HepG2 (cell line): ENCODE measurements at regions not wholly inside any gene's neighbourhood (a gene's known extent, or its start where the extent isn't known, plus 50 kb on each side); places are given as distances from the start of the nearest gene placed in this dataset.

Source experiments
- ATAC-seq: fragments of 200-7000 bp; cut with Tn5 transposase; 3 replicates; pipeline ENCODE4 v1.9.1; 2020; ENCODE audit warnings: mild to moderate bottlenecking, moderate library complexity
- BruUV-seq: library from RNA; stranded (reverse); fragments of 400-500 nt; replicated peaks from 2 replicates; lab custom pipeline; 2021; lab: Mats Ljungman, UMichigan
- CTCF ChIA-PET: fragments of 300-600 bp; formaldehyde crosslinking; extraction: SDS; loops from one replicate; lab custom pipeline; 2021; ENCODE audit warnings: low total read pairs, inconsistent platforms, low intra/inter-chr PET ratio; lab: Yijun Ruan, JAX
- POLR2A ChIA-PET: fragments of 350-600 bp; sonication (Branson Sonifier 250); formaldehyde crosslinking; loops from one replicate; lab custom pipeline; 2020; ENCODE audit warnings: antibody characterized with exemption, inconsistent platforms; lab: Yijun Ruan, JAX
- DNase-seq: peaks from one replicate; pipeline ENCODE4 v3.0.0-alpha.2; 2015; ENCODE audit warnings: low spot score
- FAIRE-seq: peaks from 3 replicates; lab custom pipeline; 2011; peaks lifted over from hg19 to GRCh38; lab: Jason Lieb, UNC
- H2AFZ ChIP-seq: one replicate; pipeline ENCODE4 v1.6.1; 2011; ENCODE audit warnings: low read length, inconsistent platforms
- H3K27ac ChIP-seq: fragments of 300-600 bp; 3 replicates; pipeline ENCODE4 v1.8.0; 2011; ENCODE audit warnings: mixed run types, mild to moderate bottlenecking, mixed read lengths, low read length, inconsistent platforms; ENCODE audit not compliant: insufficient read depth; ENCODE audit errors: extremely low read length
- H3K27me3 ChIP-seq, 2 experiments: fragments of 200-600 bp in 1 of 2; 2 replicates in 1 of 2; 3 replicates in 1 of 2; pipeline versions ENCODE4 v1.6.0 to v1.8.0; 2011; ENCODE audit warnings: low read length in 2 of 2, mild to moderate bottlenecking in 2 of 2, moderate library complexity in 2 of 2, inconsistent platforms in 1 of 2; ENCODE audit not compliant: insufficient read depth in 2 of 2, control insufficient read depth in 1 of 2
- H3K36me3 ChIP-seq, 2 experiments: fragments of 200-600 bp in 1 of 2; replicated peaks in 1 of 2; 2 replicates in 1 of 2; 3 replicates in 1 of 2; pipeline versions ENCODE4 v1.5.1 to v1.8.0; 2011; ENCODE audit warnings: low read length in 2 of 2, inconsistent platforms in 1 of 2; ENCODE audit not compliant: insufficient read depth in 2 of 2, control insufficient read depth in 1 of 2
- H3K4me1 ChIP-seq: 2 replicates; pipeline ENCODE4 v1.5.1; 2012; ENCODE audit warnings: low read length, inconsistent platforms; ENCODE audit not compliant: insufficient read depth
- H3K4me2 ChIP-seq: 2 replicates; pipeline ENCODE4 v1.6.0; 2011; ENCODE audit warnings: low read depth, low read length, inconsistent platforms
- H3K4me3 ChIP-seq, 3 experiments: fragments of 200-600 bp in 1 of 3; sonication (generic), shearing (Covaris generic) in 1 of 3; replicated peaks in 1 of 3; 2 replicates each; pipeline ENCODE4 v1.5.1; 2011 to 2016; ENCODE audit warnings: low read length in 3 of 3, inconsistent platforms in 2 of 3, low read depth in 2 of 3, mild to moderate bottlenecking in 2 of 3, control low read depth in 1 of 3, mixed read lengths in 1 of 3; ENCODE audit not compliant: insufficient read depth in 1 of 3
- H3K79me2 ChIP-seq: one replicate; pipeline ENCODE4 v1.6.1; 2011; ENCODE audit warnings: low read length, inconsistent platforms; ENCODE audit not compliant: insufficient read depth
- H3K9ac ChIP-seq: 2 replicates; pipeline ENCODE4 v1.6.0; 2011; ENCODE audit warnings: mild to moderate bottlenecking, low read depth, low read length, inconsistent platforms; ENCODE audit not compliant: insufficient read depth
- H3K9me3 ChIP-seq: 2 replicates; pipeline ENCODE4 v1.5.1; 2012; ENCODE audit warnings: mild to moderate bottlenecking, low read length
- H4K20me1 ChIP-seq: 2 replicates; pipeline ENCODE4 v1.6.0; 2011; ENCODE audit warnings: inconsistent platforms, mild to moderate bottlenecking, low read length, moderate library complexity; ENCODE audit not compliant: insufficient read depth
- DNMT3B ChIP-seq: conservative IDR thresholded peaks from 2 replicates; pipeline ENCODE4 v1.6.1; 2016; ENCODE audit warnings: missing biosample characterization, control low read depth
- FOXA1 ChIP-seq, 2 experiments: fragments of 450-650 bp in 1 of 2; sonication (generic) in 1 of 2; formaldehyde crosslinking in 1 of 2; IDR thresholded peaks; 2 replicates each; pipeline versions ENCODE4 v1.4.0 to v1.6.1; 2016 to 2020; ENCODE audit warnings: missing genetic modification reagents in 1 of 2
- FOXP4 ChIP-seq: sonication (generic); formaldehyde crosslinking; IDR thresholded peaks from 2 replicates; pipeline ENCODE4 v1.4.0; 2020; ENCODE audit warnings: missing genetic modification reagents
- GABPA ChIP-seq, 2 experiments: IDR thresholded peaks; 2 replicates each; pipeline ENCODE4 v1.6.1; 2011 to 2016; ENCODE audit warnings: low read depth in 2 of 2, low read length in 1 of 2, missing biosample characterization in 1 of 2, missing genetic modification characterization in 1 of 2
- MEIS2 ChIP-seq: sonication (generic); formaldehyde crosslinking; IDR thresholded peaks from 2 replicates; pipeline ENCODE4 v1.9.0; 2021; ENCODE audit warnings: mild to moderate bottlenecking, missing genetic modification reagents
- SMARCC2 ChIP-seq: fragments of 450-650 bp; IDR thresholded peaks from 2 replicates; pipeline ENCODE4 v1.6.1; 2017; ENCODE audit warnings: antibody characterized with exemption, mild to moderate bottlenecking
- SOX13 ChIP-seq, 3 experiments: fragments of 450-650 bp in 1 of 3; sonication (generic) in 1 of 3; formaldehyde crosslinking in 1 of 3; IDR thresholded peaks in 2 of 3; conservative IDR thresholded peaks in 1 of 3; 2 replicates each; pipeline versions ENCODE4 v1.5.0 to v1.6.1; 2016 to 2020; ENCODE audit warnings: antibody characterized with exemption in 1 of 3, mild to moderate bottlenecking in 1 of 3, missing compliant biosample characterization in 1 of 3, missing genetic modification reagents in 1 of 3, moderate library complexity in 1 of 3
- SRF ChIP-seq: IDR thresholded peaks from 2 replicates; pipeline ENCODE4 v1.6.1; 2011; ENCODE audit warnings: mild to moderate bottlenecking, low read depth, low read length, moderate library complexity
- TEAD2 ChIP-seq: sonication (generic); formaldehyde crosslinking; IDR thresholded peaks from 2 replicates; pipeline ENCODE4 v1.9.0; 2021; ENCODE audit warnings: missing genetic modification reagents
- TEAD3 ChIP-seq: optimal IDR thresholded peaks from 2 replicates; pipeline ENCODE3; 2016; ENCODE audit warnings: borderline replicate concordance
- ZNF333 ChIP-seq: sonication (generic); formaldehyde crosslinking; IDR thresholded peaks from 2 replicates; pipeline ENCODE4 v1.4.0; 2020; ENCODE audit warnings: mild to moderate bottlenecking, missing genetic modification reagents, borderline replicate concordance
- ZNF496 ChIP-seq: sonication (generic); formaldehyde crosslinking; IDR thresholded peaks from 2 replicates; pipeline ENCODE4 v1.8.1; 2023; ENCODE audit warnings: mild to moderate bottlenecking, moderate library complexity, missing genetic modification reagents; ENCODE audit not compliant: insufficient replicate concordance
- ZNF678 ChIP-seq: sonication (generic); formaldehyde crosslinking; IDR thresholded peaks from 2 replicates; pipeline ENCODE4 v1.4.0; 2020; ENCODE audit warnings: mild to moderate bottlenecking, missing genetic modification reagents
- WGBS: methylation state at CpG from one replicate; pipeline ENCODE4 v1.1.6; 2017; ENCODE audit warnings: low lambda C conversion rate; 5-methylcytosine and 5-hydroxymethylcytosine counted together
- in situ Hi-C: cut with HindIII; loops from 2 replicates; pipeline ENCODE4 v1.10.0; 2017; ENCODE audit warnings: low pct_unique_long_range_greater_than_20kb; ENCODE audit not compliant: extremely low pct_ligation_motif_present
- intact Hi-C: fragments of 100-400 bp; cut with micrococcal nuclease; formaldehyde crosslinking; loops from one replicate; pipeline ENCODE4 v1.10.0; 2022; ENCODE audit not compliant: unreplicated experiment
- TF ChIP-seq, protein P1 (sequence below): sonication (generic); formaldehyde crosslinking; IDR thresholded peaks from 2 replicates; pipeline ENCODE4 v1.5.0; 2020; ENCODE audit warnings: missing genetic modification reagents
- TF ChIP-seq, protein P2 (sequence below): sonication (generic); formaldehyde crosslinking; IDR thresholded peaks from 2 replicates; pipeline ENCODE4 v1.4.0; 2020; ENCODE audit warnings: mild to moderate bottlenecking, low read depth, missing genetic modification reagents

DNA sequence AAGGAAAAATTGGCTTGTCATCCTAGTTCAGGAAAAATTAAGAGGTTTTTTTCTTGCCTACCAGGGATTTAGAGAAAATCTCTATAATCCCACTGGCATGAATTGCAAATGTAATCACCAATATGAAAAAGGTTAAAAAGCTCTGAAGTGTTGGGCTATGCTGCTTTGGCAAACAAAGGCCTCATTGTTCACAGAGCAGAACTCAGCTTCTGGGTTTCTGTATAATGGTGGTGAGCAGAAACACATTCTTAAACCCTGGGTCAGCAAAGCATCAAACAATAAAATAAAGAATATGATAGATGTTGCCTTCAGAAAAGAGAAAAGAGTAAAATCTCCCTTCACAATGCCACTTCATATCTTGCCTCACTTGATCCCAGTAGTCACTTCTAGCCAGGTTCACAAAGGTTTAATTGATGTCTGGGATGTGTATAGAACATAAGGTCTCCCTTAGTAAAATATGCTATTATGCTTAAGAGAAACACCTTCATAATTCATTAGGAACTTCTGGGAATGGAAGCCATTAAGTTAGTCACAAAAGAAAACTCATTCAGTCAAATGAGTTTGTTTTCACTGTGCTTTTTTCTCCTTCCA, 1255.5 kb upstream of the PHF14 start (continued):
- TF ChIP-seq FOXA1 (IDR thresholded peaks at IDR 0.05) (no peak), FOXA1 (CRISPR knock-in tag; IDR thresholded peaks at IDR 0.05) (no peak), SRF (no peak), TEAD2 (CRISPR knock-in tag) (no peak)
- TF ChIP-seq, protein P1, sequence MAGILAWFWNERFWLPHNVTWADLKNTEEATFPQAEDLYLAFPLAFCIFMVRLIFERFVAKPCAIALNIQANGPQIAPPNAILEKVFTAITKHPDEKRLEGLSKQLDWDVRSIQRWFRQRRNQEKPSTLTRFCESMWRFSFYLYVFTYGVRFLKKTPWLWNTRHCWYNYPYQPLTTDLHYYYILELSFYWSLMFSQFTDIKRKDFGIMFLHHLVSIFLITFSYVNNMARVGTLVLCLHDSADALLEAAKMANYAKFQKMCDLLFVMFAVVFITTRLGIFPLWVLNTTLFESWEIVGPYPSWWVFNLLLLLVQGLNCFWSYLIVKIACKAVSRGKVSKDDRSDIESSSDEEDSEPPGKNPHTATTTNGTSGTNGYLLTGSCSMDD (CRISPR knock-in tag) = no peak

- TF ChIP-seq DNMT3B (CRISPR knock-in tag) (no peak), GABPA (IDR thresholded peaks at IDR 0.05; ENCODE audit: low read depth, low read length) (no peak), GABPA (CRISPR knock-in tag; IDR thresholded peaks at IDR 0.05; ENCODE audit: low read depth) (no peak), MEIS2 (CRISPR knock-in tag) (no peak), ZNF496 (CRISPR knock-in tag) (no peak), ZNF678 (CRISPR knock-in tag) (no peak), SOX13 (IDR thresholded peaks at IDR 0.05) (no peak), SOX13 (CRISPR knock-in tag; conservative IDR thresholded peaks at IDR 0.05 in 1 of 2, IDR thresholded peaks at IDR 0.05 in 1 of 2) (no peak), FOXP4 (no peak), SMARCC2 (no peak), TEAD3 (CRISPR knock-in tag) (no peak), ZNF333 (CRISPR knock-in tag) (no peak)
- TF ChIP-seq, protein P2, sequence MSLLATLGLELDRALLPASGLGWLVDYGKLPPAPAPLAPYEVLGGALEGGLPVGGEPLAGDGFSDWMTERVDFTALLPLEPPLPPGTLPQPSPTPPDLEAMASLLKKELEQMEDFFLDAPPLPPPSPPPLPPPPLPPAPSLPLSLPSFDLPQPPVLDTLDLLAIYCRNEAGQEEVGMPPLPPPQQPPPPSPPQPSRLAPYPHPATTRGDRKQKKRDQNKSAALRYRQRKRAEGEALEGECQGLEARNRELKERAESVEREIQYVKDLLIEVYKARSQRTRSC (CRISPR knock-in tag) = no peak
- Histone ChIP-seq H4K20me1 (no peaks in the 10 kb centered on the region), H3K79me2 (no peaks in the 10 kb centered on the region), H3K36me3 (no peaks in the 10 kb centered on the region), H3K4me2 (no peak overlapping the region), H3K4me3 (no peak overlapping the region), H3K9me3 (peaks cover 63% of the 10 kb centered on the region), H3K4me1 (no peaks in the 10 kb centered on the region), H3K27ac (no peak overlapping the region), H3K27me3 (no peaks in the 10 kb centered on the region), H3K9ac (no peak overlapping the region), H2AFZ (no peak overlapping the region)
- no peak for ATAC-seq
- intact Hi-C loops = no loop called here
- POLR2A ChIA-PET = no interaction called here
- DNase-seq = no peak
- WGBS = 8% methylated on average over 4 of the region's 4 CpGs
- FAIRE-seq = no peak
- in situ Hi-C loops = no loop called here
- no TSS peak for BruUV-seq
- CTCF ChIA-PET = no interaction called here
These were observed 1254.4 kb upstream of the PHF14 start for GRCh38 chr7:9719303-9719702.
